HT1080 (cell line): ENCODE measurements at regions not wholly inside any gene's neighbourhood (a gene's known extent, or its start where the extent isn't known, plus 50 kb on each side); places are given as distances from the start of the nearest gene placed in this dataset.
A peak's percentile ranks its signal among the peaks of the same experiment; 100 is the strongest.

Experiments used
- DNase-seq: peaks from one replicate; pipeline ENCODE4 v3.0.0-alpha.2; 2015; ENCODE audit warnings: low read depth

DNA sequence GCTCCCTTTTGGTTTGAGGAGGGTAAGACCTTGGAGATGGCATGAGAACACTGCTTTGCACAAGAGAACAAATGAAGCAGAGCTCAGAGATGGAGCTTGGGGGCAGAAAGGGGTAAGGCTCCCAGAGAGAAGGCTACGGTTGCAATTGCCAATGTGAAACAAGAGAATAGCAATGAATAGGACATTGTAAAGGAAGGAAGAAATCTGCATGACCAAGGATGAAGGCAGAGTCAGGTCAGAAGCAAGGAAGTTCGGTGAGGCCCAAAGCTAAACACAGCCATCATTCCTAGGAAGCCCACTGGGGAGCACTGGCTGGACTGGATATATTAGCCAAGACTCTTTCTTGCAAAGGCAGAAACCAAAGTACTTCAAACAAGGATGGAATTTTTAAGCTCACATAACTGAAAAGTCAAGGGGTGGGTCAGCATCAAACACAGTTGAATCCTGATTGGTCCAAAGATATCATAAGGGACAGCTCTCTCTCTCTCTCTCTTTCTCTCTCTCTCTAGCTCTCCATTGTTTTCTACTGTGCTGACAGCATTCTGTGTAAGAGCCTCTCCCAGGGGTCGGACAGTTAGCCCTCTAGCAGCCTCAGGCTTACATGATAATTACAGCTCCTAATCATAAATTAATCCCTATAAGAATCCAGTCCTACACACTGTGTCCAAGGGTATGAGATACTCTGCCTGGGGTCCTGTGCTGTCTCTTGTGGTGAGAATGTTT lies 484.3 kb downstream of the SOX6 start:
- DNase-seq, result no peak

- DNase-seq, result no peak
These were observed 482.8 kb downstream of the SOX6 start for GRCh38 chr11:15873501-15873900.

DNA sequence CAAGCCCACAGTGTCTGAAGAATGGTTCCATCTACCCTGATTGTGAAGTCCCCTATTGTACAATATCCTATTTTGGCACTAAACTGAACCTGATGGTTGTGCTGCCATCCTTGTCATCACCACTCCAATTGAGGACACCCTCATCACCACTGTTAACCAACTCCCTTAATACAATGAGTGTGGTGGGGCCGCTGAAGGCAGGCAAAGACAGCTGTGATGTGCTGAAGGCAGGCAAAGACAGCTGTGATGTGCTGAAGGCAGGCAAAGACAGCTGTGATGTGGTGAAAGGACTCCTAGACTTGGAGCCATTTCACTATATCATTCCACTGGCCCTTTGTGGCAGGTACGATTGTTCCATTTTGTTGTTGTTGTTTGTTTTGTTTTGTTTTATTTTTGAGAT lies 481.6 kb downstream of the SOX6 start:
- DNase-seq, result no peak

- no peak for DNase-seq
These were observed 481.0 kb downstream of the SOX6 start for GRCh38 chr11:15875393-15875792.

DNA sequence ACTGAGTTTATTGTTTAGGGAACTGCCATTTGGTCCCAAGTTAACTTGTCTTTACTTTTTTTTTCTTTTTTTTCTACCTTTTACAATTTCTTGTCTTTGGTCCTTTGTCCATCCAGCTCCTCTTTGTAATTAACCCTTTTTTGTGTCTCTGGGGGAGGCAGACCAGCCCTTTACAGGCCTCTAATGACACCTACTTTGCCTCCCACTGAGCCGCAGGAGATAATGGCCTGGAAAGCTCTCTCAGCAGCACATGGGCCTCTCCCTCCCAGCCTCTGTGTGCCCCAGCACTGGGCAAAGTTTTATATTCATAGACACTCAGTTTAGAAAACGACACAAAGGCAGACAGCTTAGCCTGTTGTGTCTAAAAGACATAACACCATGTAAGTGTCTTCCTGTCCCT lies 480.4 kb downstream of the SOX6 start:
- no peak for DNase-seq

DNA sequence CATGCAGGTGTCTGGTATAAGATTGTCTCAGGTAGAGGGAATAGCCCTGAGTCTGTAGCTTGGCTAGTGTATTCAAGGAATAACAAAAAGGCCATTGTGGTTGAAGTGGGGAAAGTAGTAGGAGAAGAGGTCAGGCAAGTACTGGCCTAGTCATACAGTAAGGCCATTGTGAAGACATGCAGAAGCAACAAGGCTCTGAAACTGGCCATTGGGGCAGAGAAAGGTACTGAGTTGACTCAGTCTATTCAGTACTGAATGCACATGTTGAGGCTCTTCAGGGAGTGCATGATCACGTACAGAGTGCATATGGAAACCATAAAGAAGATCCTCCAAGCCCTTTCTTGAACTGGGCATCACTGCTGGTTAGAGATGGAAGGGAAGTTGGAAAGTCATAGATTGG lies 477.6 kb downstream of the SOX6 start:
- no peak for DNase-seq

DNA sequence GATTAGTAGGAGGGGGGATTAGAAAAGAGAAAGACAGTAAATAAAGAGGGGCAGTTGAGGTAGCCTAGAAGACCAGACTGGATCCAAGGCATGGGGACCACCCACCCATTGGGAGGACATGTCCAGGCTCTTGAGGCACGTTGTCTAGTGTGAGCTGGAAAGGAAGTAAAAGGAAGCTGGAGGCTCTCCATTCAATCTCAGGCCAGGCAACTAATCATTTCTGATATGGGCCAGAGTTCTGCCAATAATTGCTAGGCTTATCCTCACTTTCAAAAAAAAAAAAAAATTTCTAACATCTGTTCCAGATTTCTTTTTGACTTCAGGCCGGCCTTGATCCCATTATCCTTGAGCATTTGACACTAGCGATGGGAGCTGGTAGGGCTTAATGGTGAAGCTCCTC lies 476.1 kb downstream of the SOX6 start:
- DNase-seq, result no peak

- no peak for DNase-seq
These were observed 473.4 kb downstream of the SOX6 start for GRCh38 chr11:15882876-15883454.

- no peak for DNase-seq
These were observed 472.9 kb downstream of the SOX6 start for GRCh38 chr11:15883455-15883920.

DNA sequence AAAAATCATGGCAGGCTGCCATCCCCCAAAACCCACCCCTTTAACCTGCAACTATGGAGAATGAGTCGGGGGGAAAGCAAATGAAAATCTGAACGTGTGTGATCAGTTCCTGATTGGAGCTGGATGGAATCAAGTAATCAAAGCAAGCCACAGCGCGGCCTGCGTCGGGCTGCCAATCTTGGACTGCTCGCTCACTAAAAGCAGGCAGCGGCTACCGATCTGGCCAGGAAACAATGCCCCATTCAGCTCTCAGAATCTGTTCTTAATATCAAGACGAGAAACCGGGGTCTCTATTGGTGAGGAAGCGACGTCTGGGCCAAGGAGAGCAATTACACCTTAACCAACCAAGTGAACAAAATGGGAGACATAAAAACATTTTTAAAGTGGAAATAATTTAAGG lies 472.2 kb downstream of the SOX6 start:
- DNase-seq, result no peak

GRCh38 chr11:15884777-15885540 lies 471.4 kb downstream of the SOX6 start:
- no peak for DNase-seq

GRCh38 chr11:15885854-15886253 lies 470.5 kb downstream of the SOX6 start:
- no peak for DNase-seq

GRCh38 chr11:15886299-15886698 lies 470.0 kb downstream of the SOX6 start:
- no peak for DNase-seq

GRCh38 chr11:15886866-15887265 lies 469.5 kb downstream of the SOX6 start:
- peak; percentile 11 for DNase-seq

DNA sequence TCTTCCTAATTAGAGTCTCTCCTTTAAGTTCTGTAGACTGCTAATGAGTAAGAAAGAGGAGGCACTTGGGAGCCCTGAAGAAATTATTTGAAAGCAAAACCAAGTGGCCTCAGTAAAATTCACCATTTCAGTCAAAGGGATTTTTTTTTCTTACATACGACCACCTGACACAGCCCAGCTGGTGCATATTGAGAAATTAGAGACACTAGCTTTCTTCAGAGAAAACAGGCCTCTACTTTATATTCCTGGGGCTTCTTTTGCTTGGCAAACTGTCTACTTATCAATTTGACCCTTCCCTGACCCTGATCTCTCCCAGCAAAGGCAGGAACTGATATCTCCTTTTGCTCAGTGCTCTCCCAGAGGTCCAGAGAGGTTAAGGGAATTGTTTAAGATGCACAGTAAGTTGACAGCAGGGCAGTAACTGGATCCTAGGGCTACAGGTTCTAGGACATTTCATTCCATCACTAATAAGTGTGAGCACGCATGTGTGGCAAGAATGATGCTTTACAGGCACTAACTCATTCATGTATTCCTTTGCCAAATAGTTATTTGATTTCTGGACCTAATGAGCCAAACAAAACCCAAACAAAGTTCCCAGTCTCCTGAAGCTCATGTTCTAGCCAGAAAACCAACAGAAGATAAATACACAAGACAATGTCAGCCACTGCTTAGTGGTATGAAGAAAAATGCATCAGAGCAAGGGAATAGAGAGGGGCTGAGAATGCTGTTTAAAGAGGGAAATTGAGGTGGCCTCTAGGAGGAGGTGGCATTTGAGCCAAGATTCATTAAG lies 467.6 kb downstream of the SOX6 start:
- DNase-seq, result no peak

- no peak for DNase-seq
These were observed 466.8 kb downstream of the SOX6 start for GRCh38 chr11:15889363-15890030.

DNA sequence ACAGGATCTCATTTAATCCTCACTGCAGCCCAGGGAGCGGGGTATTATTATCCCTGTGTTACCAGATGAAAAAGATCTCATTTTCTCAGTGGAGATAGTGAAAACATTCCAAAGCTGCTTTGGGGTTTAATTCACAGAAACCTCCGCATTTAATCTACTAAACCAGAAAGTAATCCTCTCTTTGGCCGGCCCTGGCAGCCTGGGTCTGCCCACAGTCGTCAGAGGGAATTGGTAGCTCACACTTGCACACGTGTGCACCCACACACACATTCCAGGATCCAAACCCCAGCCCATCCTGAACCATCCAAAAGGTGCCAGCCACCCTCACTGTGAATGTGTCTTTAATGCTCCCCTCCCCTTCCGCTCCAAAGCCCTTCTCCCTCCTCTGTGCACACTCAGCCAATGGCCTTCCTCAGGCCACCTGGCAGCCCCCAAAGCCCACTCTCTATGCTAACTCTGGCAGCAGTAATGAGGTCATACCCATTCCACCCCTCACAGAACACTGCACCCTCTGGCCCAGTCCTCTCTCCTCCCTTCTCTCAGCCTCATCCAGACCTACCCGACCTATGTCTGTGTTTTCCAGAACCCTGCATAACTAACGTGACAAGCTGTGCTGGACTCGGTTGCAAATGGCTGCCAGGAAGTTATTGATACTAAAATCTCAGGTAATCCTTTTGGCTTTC lies 466.2 kb downstream of the SOX6 start:
- DNase-seq, result no peak

GRCh38 chr11:15893080-15893492 lies 463.3 kb downstream of the SOX6 start:
- no peak for DNase-seq

GRCh38 chr11:15896026-15896425 lies 460.3 kb downstream of the SOX6 start:
- no peak for DNase-seq

DNA sequence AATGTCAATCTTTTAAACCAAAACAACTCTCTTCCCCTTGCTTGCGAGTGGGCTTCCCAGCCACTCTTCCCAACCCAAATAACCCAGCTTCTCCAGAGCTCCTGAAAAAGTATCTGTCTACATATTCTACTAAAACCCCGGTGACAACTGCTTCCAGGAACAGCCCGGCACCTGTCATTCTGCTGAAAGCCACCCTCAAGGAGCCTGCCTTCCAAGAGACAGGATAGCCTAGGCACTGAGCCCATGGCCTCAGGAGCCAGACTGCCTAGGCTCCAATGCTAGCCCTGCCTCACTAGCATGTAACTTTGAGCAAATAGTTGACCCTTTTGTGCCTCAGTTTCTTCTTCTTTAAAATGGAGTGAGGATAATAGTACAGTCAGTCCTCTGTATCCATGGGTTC lies 459.8 kb downstream of the SOX6 start:
- DNase-seq, result no peak
